NT2/D1 (cell line): ENCODE measurements at regions not wholly inside any gene's neighbourhood (a gene's known extent, or its start where the extent isn't known, plus 50 kb on each side); places are given as distances from the start of the nearest gene placed in this dataset.

Source experiments
- SUZ12 ChIP-seq: IDR thresholded peaks from 2 replicates; pipeline ENCODE4 v1.6.1; 2011; ENCODE audit not compliant: insufficient read length, insufficient read depth; ENCODE audit errors: extremely low read depth
- YY1 ChIP-seq: IDR thresholded peaks from 2 replicates; pipeline ENCODE4 v1.6.1; 2011; ENCODE audit not compliant: insufficient read length, insufficient read depth
- ZNF274 ChIP-seq: IDR thresholded peaks from 2 replicates; pipeline ENCODE4 v1.6.1; 2011; ENCODE audit warnings: mild to moderate bottlenecking, low read depth, low read length

GRCh38 chr4:64200001-64200555, 209.2 kb downstream of the TECRL start:
- no peak for TF ChIP-seq ZNF274
- no peak for TF ChIP-seq YY1
- no peak for TF ChIP-seq SUZ12
